ENCODE measurements at regions not wholly inside any gene's neighbourhood (a gene's known extent, or its start where the extent isn't known, plus 50 kb on each side); places are given as distances from the start of the nearest gene placed in this dataset.

DNA sequence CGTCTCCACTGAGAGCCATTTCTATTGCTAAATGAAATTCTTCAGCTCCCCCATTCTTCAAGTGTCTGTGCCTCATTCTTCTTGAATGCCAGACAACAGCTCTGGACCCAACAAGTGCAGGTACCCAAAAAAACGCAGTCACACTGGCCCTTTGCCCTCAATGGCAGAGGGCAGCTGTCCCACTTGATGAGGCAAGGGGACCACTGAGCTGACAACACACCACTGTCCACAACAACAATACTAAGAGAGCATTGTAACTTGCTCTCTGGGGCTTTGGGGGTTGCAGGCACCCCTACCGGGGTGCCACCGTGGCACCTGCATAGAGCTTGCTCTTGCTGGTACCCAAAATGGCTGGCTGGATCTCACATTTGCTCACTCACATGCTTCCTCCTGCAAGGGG lies 827.0 kb upstream of the DDX18 start:
- CTCF ChIA-PET = no interaction called here
- Histone ChIP-seq H3K9me1 (replicated peaks; ENCODE audit: control insufficient read depth, extremely low read depth, insufficient read depth, low read length) (no peaks in the 10 kb centered on the region), H3K36me3 (ENCODE audit: control insufficient read depth in 2 of 2, extremely low read depth in 1 of 2, insufficient read depth in 2 of 2, low read length in 2 of 2) (no peaks in the 10 kb centered on the region), H3K4me3 (replicated peaks in 1 of 3; ENCODE audit: insufficient read depth in 1 of 3, low read depth in 1 of 3, low read length in 3 of 3) (no peak overlapping the region), H3K9me3 (replicated peaks; ENCODE audit: control insufficient read depth, insufficient read depth, low read length) (no peaks in the 10 kb centered on the region), H3K27me3 (ENCODE audit: control insufficient read depth in 2 of 2, insufficient read depth in 2 of 2, low read length in 2 of 2) (no peaks in the 10 kb centered on the region), H2AFZ (ENCODE audit: low read depth, low read length) (no peak overlapping the region), H3K79me2 (ENCODE audit: control insufficient read depth, insufficient read depth, low read length) (no peaks in the 10 kb centered on the region), H4K20me1 (replicated peaks; ENCODE audit: control insufficient read depth, extremely low read depth, insufficient read depth, low read length) (no peaks in the 10 kb centered on the region), H3K4me1 (ENCODE audit: control insufficient read depth, extremely low read depth, insufficient read depth, low read length) (no peaks in the 10 kb centered on the region), H3K27ac (ENCODE audit: insufficient read depth, low read depth, low read length) (no peak overlapping the region), H3K9ac (replicated peaks; ENCODE audit: extremely low read depth, insufficient read depth, low read length) (no peak overlapping the region), H3K4me2 (ENCODE audit: insufficient read depth, low read length) (no peak overlapping the region)
- no TSS peak for BruUV-seq (replicated peaks)
- dilution Hi-C loops (cut with MboI; ENCODE audit: extremely low pct_ligation_motif_present, low sequenced_read_pairs) = no loop called here
- POLR2A ChIA-PET = no interaction called here
- TF ChIP-seq FOS (IDR thresholded peaks at IDR 0.05; ENCODE audit: borderline replicate concordance, insufficient read depth, low read length) (no peak), JUN (IDR thresholded peaks at IDR 0.05; ENCODE audit: borderline replicate concordance, insufficient read depth, insufficient read length, low read depth) (no peak), MAX (IDR thresholded peaks at IDR 0.05; ENCODE audit: insufficient read depth, insufficient read length) (no peak), CTCF (IDR thresholded peaks at IDR 0.05; ENCODE audit: extremely low read depth in 1 of 2, insufficient read depth in 1 of 2, low read depth in 1 of 2, low read length in 2 of 2) (no peak)
- intact Hi-C loops (cut with micrococcal nuclease) = no loop called here
- DNase-seq (ENCODE audit: low read depth, low spot score) (no peak), FAIRE-seq (no peak)

DNA sequence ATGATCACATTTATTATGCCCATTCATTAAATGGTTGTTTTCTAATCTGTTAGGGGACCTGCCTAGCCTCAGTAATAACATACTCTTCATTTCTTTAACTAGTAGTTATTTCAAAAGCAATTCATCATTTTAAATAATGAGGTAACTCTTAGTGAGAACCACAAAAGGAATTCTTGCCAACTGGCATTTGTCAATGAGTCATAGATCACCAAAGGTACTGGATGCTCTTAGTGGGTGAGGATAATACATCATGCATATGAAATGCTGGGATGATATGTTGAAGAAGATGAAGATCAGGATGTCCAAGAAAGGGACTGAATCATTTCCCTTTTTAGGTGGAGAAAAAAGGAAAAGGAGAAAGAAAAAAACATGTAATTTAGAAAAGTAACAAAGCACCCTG lies 826.2 kb upstream of the DDX18 start:
- no peaks in the 10 kb centered on the region for H4K20me1 ChIP-seq (replicated peaks; ENCODE audit: control insufficient read depth, extremely low read depth, insufficient read depth, low read length)
- H3K4me1 ChIP-seq (ENCODE audit: control insufficient read depth, extremely low read depth, insufficient read depth, low read length) = no peaks in the 10 kb centered on the region
- H3K9me1 ChIP-seq (replicated peaks; ENCODE audit: control insufficient read depth, extremely low read depth, insufficient read depth, low read length) = no peaks in the 10 kb centered on the region
- no peaks in the 10 kb centered on the region for H3K9me3 ChIP-seq (replicated peaks; ENCODE audit: control insufficient read depth, insufficient read depth, low read length)
- no peak overlapping the region for H3K27ac ChIP-seq (ENCODE audit: insufficient read depth, low read depth, low read length)
- H3K9ac ChIP-seq (replicated peaks; ENCODE audit: extremely low read depth, insufficient read depth, low read length) = no peak overlapping the region
- no peaks in the 10 kb centered on the region for H3K27me3 ChIP-seq (ENCODE audit: control insufficient read depth in 2 of 2, insufficient read depth in 2 of 2, low read length in 2 of 2)
- dilution Hi-C loops (cut with MboI; ENCODE audit: extremely low pct_ligation_motif_present, low sequenced_read_pairs) (no loop called here), intact Hi-C loops (cut with micrococcal nuclease) (no loop called here)
- H2AFZ ChIP-seq (ENCODE audit: low read depth, low read length) = no peak overlapping the region
- BruUV-seq (replicated peaks) = no TSS peak
- no peak for DNase-seq (ENCODE audit: low read depth, low spot score)
- TF ChIP-seq CTCF (IDR thresholded peaks at IDR 0.05; ENCODE audit: extremely low read depth in 1 of 2, insufficient read depth in 1 of 2, low read depth in 1 of 2, low read length in 2 of 2) = no peak
- no peak for TF ChIP-seq JUN (IDR thresholded peaks at IDR 0.05; ENCODE audit: borderline replicate concordance, insufficient read depth, insufficient read length, low read depth)
- TF ChIP-seq FOS (IDR thresholded peaks at IDR 0.05; ENCODE audit: borderline replicate concordance, insufficient read depth, low read length) = no peak
- no peak for TF ChIP-seq EZH2 (IDR thresholded peaks at IDR 0.05; ENCODE audit: borderline replicate concordance, low read depth, low read length, severe bottlenecking)
- TF ChIP-seq MAX (IDR thresholded peaks at IDR 0.05; ENCODE audit: insufficient read depth, insufficient read length) = no peak
- TF ChIP-seq GATA2 (IDR thresholded peaks at IDR 0.05; ENCODE audit: insufficient read depth, insufficient read length, low read depth, low read length) = no peak
- no peak for TF ChIP-seq MYC (IDR thresholded peaks at IDR 0.05; ENCODE audit: low read depth, low read length)
- TF ChIP-seq POLR2A (IDR thresholded peaks at IDR 0.05; ENCODE audit: low read depth, low read length) = no peak
- FAIRE-seq = no peak
- no peak overlapping the region for H3K4me3 ChIP-seq (replicated peaks in 1 of 3; ENCODE audit: insufficient read depth in 1 of 3, low read depth in 1 of 3, low read length in 3 of 3)
- H3K36me3 ChIP-seq (ENCODE audit: control insufficient read depth in 2 of 2, extremely low read depth in 1 of 2, insufficient read depth in 2 of 2, low read length in 2 of 2) = no peaks in the 10 kb centered on the region
- H3K79me2 ChIP-seq (ENCODE audit: control insufficient read depth, insufficient read depth, low read length) = no peaks in the 10 kb centered on the region
- H3K4me2 ChIP-seq (ENCODE audit: insufficient read depth, low read length) = no peak overlapping the region
- ChIA-PET CTCF (no interaction called here), POLR2A (no interaction called here)
